Gastroesophageal sphincter (tissue), 3 donors: ENCODE measurements at regions not wholly inside any gene's neighbourhood (a gene's known extent, or its start where the extent isn't known, plus 50 kb on each side); places are given as distances from the start of the nearest gene placed in this dataset.

Experiments used
- EP300 ChIP-seq: sonication (generic); formaldehyde crosslinking; IDR thresholded peaks from one replicate; pipeline ENCODE4 v1.6.1; 2017; ENCODE audit warnings: antibody characterized with exemption, mild to moderate bottlenecking
- POLR2A ChIP-seq, 2 donors: fragments of 450-650 bp; IDR thresholded peaks; one replicate each; pipeline ENCODE4 v1.6.1; 2017; ENCODE audit warnings: antibody characterized with exemption in 2 of 2, mild to moderate bottlenecking in 2 of 2, moderate library complexity in 1 of 2
- POLR2AphosphoS5 ChIP-seq: sonication (generic); formaldehyde crosslinking; IDR thresholded peaks from one replicate; pipeline ENCODE4 v1.6.1; 2017; ENCODE audit warnings: antibody characterized with exemption
- TF ChIP-seq, protein P1 (sequence below), 4 experiments: fragments of 200-600 bp in 2 of 4; fragments of 450-650 bp in 2 of 4; sonication (generic) in 1 of 4; IDR thresholded peaks; one replicate each; pipeline ENCODE4 v1.5.1; 2017 to 2019; ENCODE audit warnings: antibody characterized with exemption in 4 of 4, mild to moderate bottlenecking in 2 of 4, moderate library complexity in 2 of 4

DNA sequence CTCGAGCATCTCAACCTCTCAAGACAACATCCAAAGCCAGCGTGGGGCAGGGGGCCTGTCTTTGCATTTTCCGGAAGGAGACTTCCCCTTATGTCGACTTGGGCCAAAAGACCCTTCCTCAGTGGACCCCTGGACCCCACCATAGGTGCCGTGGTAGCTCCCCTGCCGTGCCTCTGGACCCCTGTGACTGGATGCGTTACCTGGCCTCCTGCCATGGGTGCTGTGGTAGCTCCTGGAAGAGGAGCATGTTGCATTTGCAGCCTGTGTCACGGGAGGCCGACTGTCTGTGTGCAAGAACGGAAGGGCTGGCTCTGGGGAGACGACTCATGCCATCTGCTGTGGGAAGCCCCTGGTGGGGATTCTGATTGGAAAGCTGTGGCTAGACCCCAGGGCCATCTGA is 130.1 kb downstream of the FOXL1 start:
- TF ChIP-seq, protein P1, sequence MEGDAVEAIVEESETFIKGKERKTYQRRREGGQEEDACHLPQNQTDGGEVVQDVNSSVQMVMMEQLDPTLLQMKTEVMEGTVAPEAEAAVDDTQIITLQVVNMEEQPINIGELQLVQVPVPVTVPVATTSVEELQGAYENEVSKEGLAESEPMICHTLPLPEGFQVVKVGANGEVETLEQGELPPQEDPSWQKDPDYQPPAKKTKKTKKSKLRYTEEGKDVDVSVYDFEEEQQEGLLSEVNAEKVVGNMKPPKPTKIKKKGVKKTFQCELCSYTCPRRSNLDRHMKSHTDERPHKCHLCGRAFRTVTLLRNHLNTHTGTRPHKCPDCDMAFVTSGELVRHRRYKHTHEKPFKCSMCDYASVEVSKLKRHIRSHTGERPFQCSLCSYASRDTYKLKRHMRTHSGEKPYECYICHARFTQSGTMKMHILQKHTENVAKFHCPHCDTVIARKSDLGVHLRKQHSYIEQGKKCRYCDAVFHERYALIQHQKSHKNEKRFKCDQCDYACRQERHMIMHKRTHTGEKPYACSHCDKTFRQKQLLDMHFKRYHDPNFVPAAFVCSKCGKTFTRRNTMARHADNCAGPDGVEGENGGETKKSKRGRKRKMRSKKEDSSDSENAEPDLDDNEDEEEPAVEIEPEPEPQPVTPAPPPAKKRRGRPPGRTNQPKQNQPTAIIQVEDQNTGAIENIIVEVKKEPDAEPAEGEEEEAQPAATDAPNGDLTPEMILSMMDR (IDR thresholded peaks at IDR 0.05), result no peak
- no peak for TF ChIP-seq EP300
- no peak for TF ChIP-seq POLR2A (IDR thresholded peaks at IDR 0.05)
- TF ChIP-seq POLR2AphosphoS5, result no peak
